Colon (tissue), 2 donors: ENCODE measurements at regions not wholly inside any gene's neighbourhood (a gene's known extent, or its start where the extent isn't known, plus 50 kb on each side); places are given as distances from the start of the nearest gene placed in this dataset.

Experiments used
- FAIRE-seq: peaks from 2 replicates; lab custom pipeline; 2012; peaks lifted over from hg19 to GRCh38; lab: Jason Lieb, UNC
- donor health status: control.
- donor health status: control.

DNA sequence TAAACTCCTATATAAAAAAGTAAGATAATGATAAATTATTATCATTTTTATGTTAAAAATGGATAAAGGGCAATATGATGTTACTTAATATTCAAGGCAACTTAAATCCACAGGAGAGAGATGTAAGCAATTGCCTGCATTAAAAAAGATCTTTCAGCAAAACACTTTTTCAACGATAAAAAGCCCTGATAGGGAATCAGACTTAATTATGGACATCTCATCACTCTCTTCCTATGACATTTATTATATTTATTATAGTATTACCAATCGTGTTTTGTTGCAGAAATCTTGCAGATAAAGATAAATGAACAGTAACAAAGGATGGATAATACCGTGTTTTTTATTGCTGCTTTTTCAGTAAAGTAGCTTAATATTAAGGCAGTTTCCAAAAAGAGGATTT, 178.5 kb downstream of the SH2D1A start:
- no peak for FAIRE-seq

- no peak for FAIRE-seq
Measured at GRCh38 chrX:124529786-124530185, 183.4 kb downstream of the SH2D1A start.

DNA sequence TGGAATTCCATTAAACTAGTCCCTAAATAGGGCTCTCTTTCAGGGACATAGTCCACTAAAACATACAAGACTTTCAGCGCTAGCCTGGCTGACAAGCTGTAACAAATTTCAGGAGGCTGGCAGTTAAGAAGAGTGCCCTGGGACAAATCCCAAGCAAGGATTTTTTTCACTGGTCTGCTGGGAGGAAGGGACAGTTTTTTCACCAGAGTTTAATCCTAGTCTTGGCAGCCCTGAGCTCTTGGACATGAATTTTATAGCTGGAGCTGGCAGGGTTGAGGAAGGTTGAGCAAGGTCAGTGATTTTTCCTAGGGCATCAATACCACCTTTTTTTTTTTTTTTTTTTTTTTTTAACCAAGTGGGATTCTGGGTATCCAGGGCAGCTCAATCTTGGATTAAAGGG, 184.4 kb downstream of the SH2D1A start:
- FAIRE-seq = no peak

DNA sequence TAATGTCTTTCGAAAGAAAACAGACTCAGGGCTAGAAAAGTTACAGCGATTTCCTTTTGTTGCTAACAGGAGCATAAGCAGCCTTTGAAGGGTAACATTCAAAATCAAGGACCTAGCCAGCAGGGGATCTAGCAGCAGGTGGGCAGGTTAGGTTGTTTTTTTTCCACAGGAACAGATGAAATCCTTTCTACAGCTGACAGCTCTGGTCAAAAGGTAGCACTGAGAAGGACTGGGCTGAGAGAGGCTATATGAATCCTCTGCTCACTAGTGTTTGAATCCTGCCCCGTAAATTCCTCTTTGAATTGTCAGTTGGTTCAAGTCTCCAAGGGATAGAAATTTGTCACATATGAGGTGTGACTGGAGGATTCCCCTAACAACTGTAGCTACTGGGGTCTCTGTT, 188.2 kb downstream of the SH2D1A start:
- FAIRE-seq = no peak

DNA sequence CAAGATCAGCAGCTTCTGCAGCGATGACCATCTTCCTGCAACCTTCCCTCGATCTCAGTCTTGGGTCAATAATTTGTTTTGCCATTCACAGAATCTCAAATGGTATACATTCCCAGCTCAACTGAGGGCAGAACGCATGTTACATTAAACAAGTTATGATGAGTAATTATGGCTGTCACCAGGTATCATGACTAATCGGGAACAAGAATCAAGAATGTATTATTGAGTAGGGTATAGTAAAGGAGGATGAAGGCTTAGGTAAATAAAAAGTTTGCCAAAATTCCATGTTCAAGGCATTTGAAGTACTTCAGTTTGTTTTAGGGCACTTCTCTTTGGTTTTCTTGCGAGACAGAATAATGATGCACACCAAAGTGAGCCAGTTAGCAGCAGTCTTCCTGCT, 194.1 kb downstream of the SH2D1A start:
- no peak for FAIRE-seq

GRCh38 chrX:124548571-124548970, 202.2 kb downstream of the SH2D1A start:
- FAIRE-seq = no peak

DNA sequence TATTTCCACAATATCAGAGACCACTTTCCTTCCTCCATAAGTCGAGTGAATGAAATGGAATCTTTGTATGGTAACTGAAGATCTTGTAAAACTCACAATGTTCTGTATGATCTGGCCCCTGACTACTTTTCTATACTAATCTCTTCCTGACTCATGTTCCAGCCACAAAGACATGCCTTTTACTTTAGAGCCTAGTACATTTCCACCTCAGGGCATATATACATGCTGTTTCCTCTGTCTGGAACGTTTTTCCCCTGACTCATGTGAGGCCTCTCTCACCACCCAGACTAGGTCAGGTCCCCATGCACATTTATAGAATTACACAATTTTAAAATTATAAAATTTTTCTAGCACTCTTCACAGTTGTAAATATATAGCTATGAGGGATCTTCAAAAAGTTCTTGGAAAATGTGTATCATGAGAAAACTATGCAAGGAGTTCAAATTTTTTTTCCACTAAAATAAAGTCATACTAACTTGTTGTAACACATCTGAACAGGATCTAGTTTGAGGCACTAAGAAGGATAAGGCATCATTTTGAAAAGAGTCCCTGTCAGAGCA, 208.8 kb downstream of the SH2D1A start:
- FAIRE-seq = peak; percentile 61

GRCh38 chrX:124557976-124558375, 211.6 kb downstream of the SH2D1A start:
- no peak for FAIRE-seq

DNA sequence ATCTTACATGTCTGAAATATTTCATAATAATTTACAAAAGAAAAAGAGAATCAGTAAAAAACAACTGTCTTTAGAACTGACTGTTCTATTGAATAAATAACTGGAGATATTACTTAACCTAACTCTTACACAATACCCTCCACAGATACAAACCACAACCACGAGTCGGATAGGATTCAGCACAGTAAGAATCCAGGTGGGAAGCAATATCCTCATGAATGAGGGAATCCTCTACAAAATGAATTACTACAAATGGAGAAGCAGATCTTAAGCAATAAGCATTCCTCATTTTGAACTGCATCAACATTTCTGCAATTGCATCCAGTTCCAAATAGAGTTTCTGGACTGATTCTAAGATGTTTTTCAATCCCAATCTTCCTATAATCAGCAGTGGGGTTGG, 227.1 kb downstream of the SH2D1A start:
- FAIRE-seq = no peak

GRCh38 chrX:124592744-124593143, 246.4 kb downstream of the SH2D1A start:
- FAIRE-seq = no peak

DNA sequence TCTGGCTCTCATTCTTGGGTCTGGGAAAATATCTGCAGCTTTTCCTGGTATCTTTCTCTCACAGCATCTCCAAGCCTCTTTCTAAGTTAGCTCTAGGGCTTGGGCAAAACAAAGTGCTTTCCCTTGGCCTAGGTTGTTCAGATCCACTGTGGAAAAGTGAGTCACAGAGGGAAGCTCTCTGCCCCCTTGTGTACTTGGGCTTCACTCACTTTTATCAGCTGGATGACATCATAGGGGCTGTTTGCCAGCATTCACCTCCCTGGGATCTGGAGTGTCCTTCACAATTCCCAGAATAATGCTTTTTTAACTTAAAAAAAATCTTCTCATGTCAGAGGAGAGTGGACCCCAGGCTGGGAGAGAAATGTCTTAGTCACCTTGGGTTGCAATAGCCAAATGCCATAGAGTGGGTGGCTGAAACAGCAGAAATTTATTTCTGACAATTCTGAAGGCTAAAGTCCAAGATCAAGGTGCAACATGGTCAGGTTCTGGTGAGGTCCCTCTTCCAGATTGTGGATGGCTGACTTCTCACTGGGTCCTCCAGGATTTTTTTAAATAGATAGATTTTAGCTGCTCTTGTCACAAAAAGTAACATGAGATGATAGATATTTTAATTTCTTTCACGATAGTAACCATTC, 247.8 kb downstream of the SH2D1A start:
- no peak for FAIRE-seq

DNA sequence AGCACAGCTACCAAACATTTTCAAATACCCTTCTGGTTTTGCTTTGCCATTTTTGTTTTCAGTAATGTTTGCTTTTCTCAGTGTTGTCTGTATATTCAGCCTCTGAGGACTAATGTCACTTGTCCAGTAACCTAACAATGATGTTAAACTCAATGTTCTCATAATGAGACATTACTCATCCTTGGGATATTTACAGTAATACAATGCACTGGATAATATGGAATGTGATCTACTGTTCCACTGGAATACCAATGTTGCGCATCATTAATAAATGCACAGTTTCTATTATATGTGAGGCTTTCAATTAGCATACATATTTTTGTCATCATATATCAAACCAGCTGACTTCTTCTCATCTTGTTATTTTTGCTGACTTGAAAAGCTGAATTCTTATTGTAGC, 259.1 kb downstream of the SH2D1A start:
- no peak for FAIRE-seq

- no peak for FAIRE-seq
Measured at GRCh38 chrX:124606724-124607123, 260.4 kb downstream of the SH2D1A start.

GRCh38 chrX:124619710-124620109, 273.3 kb downstream of the SH2D1A start:
- FAIRE-seq = no peak

- FAIRE-seq = no peak
Measured at GRCh38 chrX:124634363-124634762, 288.0 kb downstream of the SH2D1A start.

- FAIRE-seq = no peak
Measured at GRCh38 chrX:124641737-124642491, 295.6 kb downstream of the SH2D1A start.

- no peak for FAIRE-seq
Measured at GRCh38 chrX:124646403-124646802, 300.0 kb downstream of the SH2D1A start.

DNA sequence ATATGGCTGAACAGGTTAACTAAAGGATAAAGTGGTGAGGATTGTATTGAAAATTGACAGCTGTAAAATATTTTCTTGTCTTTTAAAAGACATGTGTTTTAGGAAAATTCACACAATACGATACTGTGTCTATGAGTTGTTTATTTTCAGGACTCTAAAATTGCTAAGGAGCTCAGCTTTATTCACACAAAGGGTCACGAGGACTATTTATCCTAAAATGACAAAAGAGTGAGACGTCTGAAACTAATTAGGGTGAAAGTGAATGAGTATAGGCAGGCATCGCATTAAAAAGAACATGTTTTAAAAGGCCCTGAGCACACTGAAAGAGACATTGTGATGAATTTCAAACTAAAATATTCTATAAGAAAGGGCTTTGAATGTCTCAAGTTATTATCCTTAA, 304.7 kb downstream of the SH2D1A start:
- no peak for FAIRE-seq

DNA sequence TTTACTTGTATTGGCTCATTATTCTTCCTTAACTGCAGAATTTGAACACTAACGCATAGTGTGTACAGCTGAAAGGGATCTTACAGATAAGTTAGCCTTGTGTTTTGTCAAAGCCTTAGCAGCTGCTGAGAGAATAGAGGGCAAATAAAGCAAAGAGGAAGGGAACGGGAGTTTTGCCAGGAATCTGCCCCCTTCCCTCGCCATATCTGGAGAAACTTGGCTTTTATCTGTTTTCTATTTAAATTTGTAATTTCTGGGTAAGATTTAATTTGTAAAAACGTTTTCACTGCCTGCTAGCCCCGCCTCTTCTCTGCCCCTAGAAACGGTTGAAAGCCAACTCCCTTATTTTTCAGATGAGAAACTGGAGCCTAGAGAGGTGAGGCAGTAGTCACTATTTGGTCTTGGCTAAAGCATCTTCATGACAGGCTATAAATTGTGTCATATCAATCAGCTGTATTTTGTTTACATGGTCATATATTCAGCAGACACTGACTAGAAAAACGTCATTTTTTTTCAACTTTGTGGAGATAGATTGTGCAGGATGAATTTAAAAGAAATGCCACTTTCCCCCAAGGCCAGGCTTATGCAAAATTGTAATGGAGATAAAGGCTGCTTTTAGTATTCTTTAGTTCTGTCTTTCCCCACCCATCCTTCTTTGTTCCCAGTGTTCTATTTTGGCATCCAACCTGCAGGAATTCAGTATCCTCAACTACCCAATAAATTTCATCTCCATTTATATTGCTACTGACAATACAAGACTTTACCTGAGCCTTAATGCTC, 319.4 kb downstream of the SH2D1A start:
- no peak for FAIRE-seq

- no peak for FAIRE-seq
Measured at GRCh38 chrX:124679199-124679598, 332.8 kb downstream of the SH2D1A start.

DNA sequence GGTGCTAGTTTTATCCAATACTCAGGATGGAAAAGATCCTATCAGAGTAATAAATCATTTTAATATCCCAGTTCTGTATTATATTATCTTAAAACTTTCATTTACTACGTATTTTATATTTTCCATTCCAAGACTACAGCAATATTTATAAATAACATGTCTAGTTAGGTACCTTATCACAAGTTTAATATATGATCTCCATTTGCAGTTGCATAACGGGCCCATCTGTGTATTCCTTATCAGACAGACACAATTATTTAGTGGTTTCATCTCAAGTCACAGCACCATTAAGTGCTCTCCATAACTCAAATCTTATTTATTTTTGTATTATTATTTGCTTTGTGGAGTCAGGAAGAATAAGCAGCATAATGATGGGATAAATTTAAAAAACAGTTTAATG, 333.9 kb downstream of the SH2D1A start:
- peak; percentile 75 for FAIRE-seq

DNA sequence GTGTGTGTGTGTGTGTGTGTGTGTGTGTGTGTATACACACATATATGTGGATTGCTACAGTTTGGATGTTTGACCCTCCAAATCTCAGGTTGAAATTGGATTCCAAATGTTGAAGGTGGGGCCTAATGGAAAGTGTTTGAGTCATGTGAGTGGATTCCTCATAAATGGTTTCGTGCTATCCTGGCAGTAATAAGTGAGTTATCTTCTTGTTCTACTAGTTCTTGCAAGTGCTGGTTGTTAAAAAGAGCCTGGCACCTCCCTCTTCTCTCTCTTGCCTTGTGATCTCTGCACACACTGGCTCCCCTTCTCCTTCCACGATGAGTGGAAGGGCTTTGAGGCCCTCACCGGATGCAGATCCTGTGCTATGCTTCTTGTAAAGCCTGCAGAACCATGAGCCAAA, 344.1 kb downstream of the SH2D1A start:
- no peak for FAIRE-seq

GRCh38 chrX:124699876-124700275, 353.5 kb downstream of the SH2D1A start:
- no peak for FAIRE-seq
